SK-N-SH (cell line): ENCODE measurements at regions not wholly inside any gene's neighbourhood (a gene's known extent, or its start where the extent isn't known, plus 50 kb on each side); places are given as distances from the start of the nearest gene placed in this dataset.

ENCODE experiments used
- CTCF ChIA-PET: fragments of 300-600, 350-600 bp; formaldehyde crosslinking; extraction: SDS; loops from one replicate; lab custom pipeline; 2021; lab: Yijun Ruan, JAX
- POLR2A ChIA-PET: fragments of 350-600 bp; sonication (Branson Sonifier 250); formaldehyde crosslinking; extraction: SDS; loops from one replicate; lab custom pipeline; 2020; ENCODE audit warnings: antibody characterized with exemption, inconsistent platforms; lab: Yijun Ruan, JAX
- DNase-seq: peaks from one replicate; pipeline ENCODE4 v3.0.0; 2012
- H2AFZ ChIP-seq: fragments of 200-600 bp; sonication (generic); 2 replicates; pipeline ENCODE4 v1.8.1; 2016; ENCODE audit warnings: antibody characterized with exemption, mild to moderate bottlenecking, low read depth
- H3F3A ChIP-seq: fragments of 200-600 bp; sonication (generic); replicated peaks from 2 replicates; pipeline ENCODE3; 2016; ENCODE audit warnings: antibody characterized with exemption, mild to moderate bottlenecking; ENCODE audit not compliant: insufficient read depth
- H3K27ac ChIP-seq, 2 experiments: fragments of 200-500 bp in 1 of 2; fragments of 200-600 bp in 1 of 2; sonication (Bioruptor generic) in 1 of 2; sonication (generic), shearing (Covaris generic) in 1 of 2; 2 replicates each; pipeline versions ENCODE4 v1.5.1 to v1.6.1; 2014 to 2016; ENCODE audit warnings: low read depth in 2 of 2, inconsistent platforms in 1 of 2, low read length in 1 of 2, mild to moderate bottlenecking in 1 of 2, mixed read lengths in 1 of 2
- H3K27me3 ChIP-seq: fragments of 200-600 bp; sonication (generic), shearing (Covaris generic); 2 replicates; pipeline ENCODE4 v1.6.1; 2016; ENCODE audit warnings: mixed run types; ENCODE audit not compliant: insufficient read depth
- H3K36me3 ChIP-seq, 2 experiments: fragments of 200-500 bp in 1 of 2; fragments of 200-600 bp in 1 of 2; sonication (Bioruptor generic) in 1 of 2; sonication (generic) in 1 of 2; replicated peaks in 1 of 2; 2 replicates each; pipeline versions ENCODE3 to v1.5.1; 2014 to 2016; ENCODE audit warnings: low read length in 1 of 2, mild to moderate bottlenecking in 1 of 2; ENCODE audit not compliant: insufficient read depth in 2 of 2, control insufficient read depth in 1 of 2
- H3K4me1 ChIP-seq, 2 experiments: fragments of 200-500 bp in 1 of 2; fragments of 200-600 bp in 1 of 2; sonication (Bioruptor generic) in 1 of 2; sonication (generic), shearing (Covaris generic) in 1 of 2; 2 replicates each; pipeline versions ENCODE4 v1.5.1 to v1.6.1; 2014 to 2016; ENCODE audit warnings: low read depth in 1 of 2, low read length in 1 of 2, mixed run types in 1 of 2; ENCODE audit not compliant: insufficient read depth in 2 of 2, control insufficient read depth in 1 of 2
- H3K4me2 ChIP-seq: fragments of 200-600 bp; sonication (generic), shearing (Covaris generic); 2 replicates; pipeline ENCODE4 v1.6.1; 2017; ENCODE audit warnings: mixed run types
- H3K4me3 ChIP-seq, 2 experiments: fragments of 200-500 bp in 1 of 2; fragments of 200-600 bp in 1 of 2; sonication (Bioruptor generic) in 1 of 2; sonication (generic), shearing (Covaris generic) in 1 of 2; 2 replicates each; pipeline versions ENCODE4 v1.5.1 to v1.8.1; 2014 to 2016; ENCODE audit warnings: low read depth in 2 of 2, inconsistent platforms in 1 of 2, low read length in 1 of 2, mild to moderate bottlenecking in 1 of 2, mixed read lengths in 1 of 2, moderate library complexity in 1 of 2
- H3K79me2 ChIP-seq: fragments of 200-600 bp; sonication (generic); 2 replicates; pipeline ENCODE4 v1.8.1; 2017; ENCODE audit warnings: mild to moderate bottlenecking; ENCODE audit not compliant: insufficient read depth
- H3K9ac ChIP-seq: fragments of 200-600 bp; sonication (generic); 2 replicates; pipeline ENCODE4 v1.6.1; 2017; ENCODE audit warnings: mixed run types
- H3K9me2 ChIP-seq: fragments of 200-600 bp; sonication (generic); 2 replicates; pipeline ENCODE4 v1.6.1; 2017; ENCODE audit warnings: mixed run types
- H3K9me3 ChIP-seq: fragments of 200-600 bp; sonication (generic); 2 replicates; pipeline ENCODE4 v1.6.1; 2017; ENCODE audit warnings: mixed run types, mild to moderate bottlenecking, moderate library complexity
- H4K20me1 ChIP-seq: fragments of 200-600 bp; sonication (generic); 2 replicates; pipeline ENCODE4 v1.6.1; 2017; ENCODE audit warnings: mild to moderate bottlenecking, mixed run types; ENCODE audit not compliant: insufficient read depth
- ELF1 ChIP-seq: IDR thresholded peaks from 2 replicates; pipeline ENCODE4 v1.4.0; 2012
- EP300 ChIP-seq, 2 experiments: IDR thresholded peaks; 2 replicates each; pipeline versions ENCODE4 v1.4.0 to v1.6.1; 2012; ENCODE audit warnings: borderline replicate concordance in 1 of 2, low read depth in 1 of 2, low read length in 1 of 2
- FOSL2 ChIP-seq: IDR thresholded peaks from 2 replicates; pipeline ENCODE4 v1.4.0; 2012; ENCODE audit warnings: low read depth, mild to moderate bottlenecking, moderate library complexity, borderline replicate concordance
- FOXM1 ChIP-seq: IDR thresholded peaks from 2 replicates; pipeline ENCODE4 v1.4.0; 2012; ENCODE audit warnings: low read depth, mild to moderate bottlenecking
- JUND ChIP-seq: IDR thresholded peaks from 2 replicates; pipeline ENCODE4 v1.4.0; 2012
- NFIC ChIP-seq: IDR thresholded peaks from 2 replicates; pipeline ENCODE4 v1.4.0; 2012; ENCODE audit warnings: borderline replicate concordance
- PBX3 ChIP-seq: IDR thresholded peaks from 2 replicates; pipeline ENCODE4; 2012
- POLR2AphosphoS5 ChIP-seq: IDR thresholded peaks from 2 replicates; pipeline ENCODE4 v1.6.1; 2012; ENCODE audit warnings: low read depth, low read length
- RAD21 ChIP-seq: IDR thresholded peaks from 2 replicates; pipeline ENCODE4 v1.6.1; 2012; ENCODE audit warnings: mild to moderate bottlenecking, low read length
- RCOR1 ChIP-seq: fragments of 150-350 bp; IDR thresholded peaks from 2 replicates; pipeline ENCODE4 v1.6.1; 2017; ENCODE audit warnings: antibody characterized with exemption, low read length
- RXRA ChIP-seq: IDR thresholded peaks from 2 replicates; pipeline ENCODE4 v1.4.0; 2012; ENCODE audit warnings: low read depth, mild to moderate bottlenecking, borderline replicate concordance
- TCF12 ChIP-seq: IDR thresholded peaks from 2 replicates; pipeline ENCODE4 v1.4.0; 2012
- USF1 ChIP-seq: IDR thresholded peaks from 2 replicates; pipeline ENCODE4 v1.4.0; 2012; ENCODE audit warnings: low read depth, borderline replicate concordance
- WGBS: methylation state at CpG from one replicate; pipeline ENCODE4 v1.1.6; 2017; ENCODE audit warnings: low lambda C conversion rate; 5-methylcytosine and 5-hydroxymethylcytosine counted together
- TF ChIP-seq, protein P1 (sequence below): IDR thresholded peaks from 2 replicates; pipeline ENCODE4 v1.4.0; 2012; ENCODE audit warnings: low read depth, borderline replicate concordance
- TF ChIP-seq, protein P2 (sequence below): IDR thresholded peaks from 2 replicates; pipeline ENCODE4 v1.6.1; 2012; ENCODE audit warnings: mild to moderate bottlenecking, low read depth, low read length, moderate library complexity
- TF ChIP-seq, protein P3 (sequence below): fragments of 150-350 bp; IDR thresholded peaks from 2 replicates; pipeline ENCODE4 v1.6.1; 2017; ENCODE audit warnings: antibody characterized with exemption, low read length, low read depth, borderline replicate concordance

- no peak overlapping the region for H3K27ac ChIP-seq
- H3K27me3 ChIP-seq = no peaks in the 10 kb centered on the region
- no peaks in the 10 kb centered on the region for H3K36me3 ChIP-seq
- H3K9me3 ChIP-seq = no peaks in the 10 kb centered on the region
- TF ChIP-seq JUND = no peak
- TF ChIP-seq EP300 (IDR thresholded peaks at IDR 0.05; ENCODE audit: borderline replicate concordance in 1 of 2, low read depth in 1 of 2, low read length in 1 of 2) = no peak
- TF ChIP-seq RXRA = no peak
- TF ChIP-seq FOXM1 = no peak
- no peak for TF ChIP-seq RAD21
- TF ChIP-seq, protein P1, sequence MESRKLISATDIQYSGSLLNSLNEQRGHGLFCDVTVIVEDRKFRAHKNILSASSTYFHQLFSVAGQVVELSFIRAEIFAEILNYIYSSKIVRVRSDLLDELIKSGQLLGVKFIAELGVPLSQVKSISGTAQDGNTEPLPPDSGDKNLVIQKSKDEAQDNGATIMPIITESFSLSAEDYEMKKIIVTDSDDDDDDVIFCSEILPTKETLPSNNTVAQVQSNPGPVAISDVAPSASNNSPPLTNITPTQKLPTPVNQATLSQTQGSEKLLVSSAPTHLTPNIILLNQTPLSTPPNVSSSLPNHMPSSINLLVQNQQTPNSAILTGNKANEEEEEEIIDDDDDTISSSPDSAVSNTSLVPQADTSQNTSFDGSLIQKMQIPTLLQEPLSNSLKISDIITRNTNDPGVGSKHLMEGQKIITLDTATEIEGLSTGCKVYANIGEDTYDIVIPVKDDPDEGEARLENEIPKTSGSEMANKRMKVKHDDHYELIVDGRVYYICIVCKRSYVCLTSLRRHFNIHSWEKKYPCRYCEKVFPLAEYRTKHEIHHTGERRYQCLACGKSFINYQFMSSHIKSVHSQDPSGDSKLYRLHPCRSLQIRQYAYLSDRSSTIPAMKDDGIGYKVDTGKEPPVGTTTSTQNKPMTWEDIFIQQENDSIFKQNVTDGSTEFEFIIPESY = no peak
- TF ChIP-seq, protein P2, sequence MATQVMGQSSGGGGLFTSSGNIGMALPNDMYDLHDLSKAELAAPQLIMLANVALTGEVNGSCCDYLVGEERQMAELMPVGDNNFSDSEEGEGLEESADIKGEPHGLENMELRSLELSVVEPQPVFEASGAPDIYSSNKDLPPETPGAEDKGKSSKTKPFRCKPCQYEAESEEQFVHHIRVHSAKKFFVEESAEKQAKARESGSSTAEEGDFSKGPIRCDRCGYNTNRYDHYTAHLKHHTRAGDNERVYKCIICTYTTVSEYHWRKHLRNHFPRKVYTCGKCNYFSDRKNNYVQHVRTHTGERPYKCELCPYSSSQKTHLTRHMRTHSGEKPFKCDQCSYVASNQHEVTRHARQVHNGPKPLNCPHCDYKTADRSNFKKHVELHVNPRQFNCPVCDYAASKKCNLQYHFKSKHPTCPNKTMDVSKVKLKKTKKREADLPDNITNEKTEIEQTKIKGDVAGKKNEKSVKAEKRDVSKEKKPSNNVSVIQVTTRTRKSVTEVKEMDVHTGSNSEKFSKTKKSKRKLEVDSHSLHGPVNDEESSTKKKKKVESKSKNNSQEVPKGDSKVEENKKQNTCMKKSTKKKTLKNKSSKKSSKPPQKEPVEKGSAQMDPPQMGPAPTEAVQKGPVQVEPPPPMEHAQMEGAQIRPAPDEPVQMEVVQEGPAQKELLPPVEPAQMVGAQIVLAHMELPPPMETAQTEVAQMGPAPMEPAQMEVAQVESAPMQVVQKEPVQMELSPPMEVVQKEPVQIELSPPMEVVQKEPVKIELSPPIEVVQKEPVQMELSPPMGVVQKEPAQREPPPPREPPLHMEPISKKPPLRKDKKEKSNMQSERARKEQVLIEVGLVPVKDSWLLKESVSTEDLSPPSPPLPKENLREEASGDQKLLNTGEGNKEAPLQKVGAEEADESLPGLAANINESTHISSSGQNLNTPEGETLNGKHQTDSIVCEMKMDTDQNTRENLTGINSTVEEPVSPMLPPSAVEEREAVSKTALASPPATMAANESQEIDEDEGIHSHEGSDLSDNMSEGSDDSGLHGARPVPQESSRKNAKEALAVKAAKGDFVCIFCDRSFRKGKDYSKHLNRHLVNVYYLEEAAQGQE = no peak
- no peak for TF ChIP-seq USF1
- no peak for TF ChIP-seq NFIC
- no peak for TF ChIP-seq POLR2AphosphoS5
- TF ChIP-seq ELF1 = no peak
- TF ChIP-seq PBX3 = no peak
- TF ChIP-seq FOSL2 = no peak
- no peak for TF ChIP-seq RCOR1
- TF ChIP-seq, protein P3, sequence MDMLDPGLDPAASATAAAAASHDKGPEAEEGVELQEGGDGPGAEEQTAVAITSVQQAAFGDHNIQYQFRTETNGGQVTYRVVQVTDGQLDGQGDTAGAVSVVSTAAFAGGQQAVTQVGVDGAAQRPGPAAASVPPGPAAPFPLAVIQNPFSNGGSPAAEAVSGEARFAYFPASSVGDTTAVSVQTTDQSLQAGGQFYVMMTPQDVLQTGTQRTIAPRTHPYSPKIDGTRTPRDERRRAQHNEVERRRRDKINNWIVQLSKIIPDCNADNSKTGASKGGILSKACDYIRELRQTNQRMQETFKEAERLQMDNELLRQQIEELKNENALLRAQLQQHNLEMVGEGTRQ = no peak
- TF ChIP-seq TCF12 = no peak
- WGBS = 25% methylated on average over 5 of the region's 7 CpGs
- H3K79me2 ChIP-seq = no peaks in the 10 kb centered on the region
- no peak for DNase-seq
- no peak overlapping the region for H3K4me2 ChIP-seq
- H3K9ac ChIP-seq = no peak overlapping the region
- no peaks in the 10 kb centered on the region for H3F3A ChIP-seq
- CTCF ChIA-PET = no interaction called here
- no peaks in the 10 kb centered on the region for H4K20me1 ChIP-seq
- POLR2A ChIA-PET = no interaction called here
- H3K4me1 ChIP-seq = no peaks in the 10 kb centered on the region; a peak in 1 of 4 replicates
- H2AFZ ChIP-seq = no peak overlapping the region
- H3K9me2 ChIP-seq = no peaks in the 10 kb centered on the region
- no peak overlapping the region for H3K4me3 ChIP-seq
Observed at GRCh38 chr18:10289951-10290637, 164.3 kb upstream of the APCDD1 start.
